ENCODE measurements at regions not wholly inside any gene's neighbourhood (a gene's known extent, or its start where the extent isn't known, plus 50 kb on each side); places are given as distances from the start of the nearest gene placed in this dataset.
"Not testable (repeated sequence)": the region's sequence is repeated elsewhere in the genome, so short reads cannot be mapped to it uniquely, and the experiment has no call there.

GRCh38 chr2:184157141-184157540, 441.2 kb upstream of the ZNF804A start:
- DNase-seq = no peak

- no peak for DNase-seq
Measured at GRCh38 chr2:184162426-184162825, 435.9 kb upstream of the ZNF804A start.

- not testable (repeated sequence) for DNase-seq
Measured at GRCh38 chr2:184168823-184169222, 429.5 kb upstream of the ZNF804A start.

GRCh38 chr2:184169366-184169765, 429.0 kb upstream of the ZNF804A start:
- no peak for DNase-seq

- DNase-seq = no peak
Measured at GRCh38 chr2:184174493-184175104, 423.7 kb upstream of the ZNF804A start.

GRCh38 chr2:184178229-184178628, 420.1 kb upstream of the ZNF804A start:
- DNase-seq = no peak

GRCh38 chr2:184186436-184186835, 411.9 kb upstream of the ZNF804A start:
- no peak for DNase-seq

- DNase-seq = no peak
Measured at GRCh38 chr2:184187421-184187971, 410.8 kb upstream of the ZNF804A start.

- no peak for DNase-seq
Measured at GRCh38 chr2:184190725-184191124, 407.6 kb upstream of the ZNF804A start.

- DNase-seq = no peak
Measured at GRCh38 chr2:184192649-184193048, 405.7 kb upstream of the ZNF804A start.

GRCh38 chr2:184197413-184197812, 400.9 kb upstream of the ZNF804A start:
- no peak for DNase-seq

- not testable (repeated sequence) for DNase-seq
Measured at GRCh38 chr2:184198791-184199190, 399.5 kb upstream of the ZNF804A start.

- no peak for DNase-seq
Measured at GRCh38 chr2:184199274-184199673, 399.1 kb upstream of the ZNF804A start.

GRCh38 chr2:184201246-184201645, 397.1 kb upstream of the ZNF804A start:
- no peak for DNase-seq

GRCh38 chr2:184203661-184204060, 394.7 kb upstream of the ZNF804A start:
- DNase-seq = no peak

GRCh38 chr2:184205048-184205596, 393.2 kb upstream of the ZNF804A start:
- DNase-seq = no peak

GRCh38 chr2:184206045-184206444, 392.3 kb upstream of the ZNF804A start:
- DNase-seq = no peak

GRCh38 chr2:184210329-184210728, 388.0 kb upstream of the ZNF804A start:
- DNase-seq = no peak

GRCh38 chr2:184215745-184216144, 382.6 kb upstream of the ZNF804A start:
- no peak for DNase-seq

GRCh38 chr2:184256611-184257010, 341.7 kb upstream of the ZNF804A start:
- DNase-seq = no peak

GRCh38 chr2:184261331-184261730, 337.0 kb upstream of the ZNF804A start:
- no peak for DNase-seq

- no peak for DNase-seq
Measured at GRCh38 chr2:184261818-184262217, 336.5 kb upstream of the ZNF804A start.

- DNase-seq = no peak
Measured at GRCh38 chr2:184268900-184269477, 329.3 kb upstream of the ZNF804A start.

GRCh38 chr2:184270660-184271059, 327.7 kb upstream of the ZNF804A start:
- no peak for DNase-seq
